GM23338 (cell line): ENCODE measurements at regions not wholly inside any gene's neighbourhood (a gene's known extent, or its start where the extent isn't known, plus 50 kb on each side); places are given as distances from the start of the nearest gene placed in this dataset.

Experiments used
- ATAC-seq: fragments of 200-7000 bp; cut with Tn5 transposase; 3 replicates; pipeline ENCODE4 v1.9.1; 2020
- DNase-seq: peaks from one replicate; pipeline ENCODE4 v3.0.0-alpha.2; 2015; ENCODE audit warnings: low spot score
- H2AFZ ChIP-seq: fragments of 200-600 bp; sonication (generic); 2 replicates; pipeline ENCODE4 v1.8.0; 2016; ENCODE audit warnings: antibody characterized with exemption, mild to moderate bottlenecking, moderate library complexity
- H3F3A ChIP-seq: fragments of 200-600 bp; sonication (generic); replicated peaks from 2 replicates; pipeline ENCODE4 v1.8.0; 2017; ENCODE audit warnings: antibody characterized with exemption, mixed run types, low read depth
- H3K27ac ChIP-seq: fragments of 200-600 bp; sonication (generic); 2 replicates; pipeline ENCODE4 v1.6.1; 2016; ENCODE audit warnings: low read depth
- H3K27me3 ChIP-seq: fragments of 200-600 bp; sonication (generic); 2 replicates; pipeline ENCODE4 v1.8.0; 2016; ENCODE audit warnings: mild to moderate bottlenecking, mixed run types, moderate library complexity; ENCODE audit not compliant: insufficient read depth
- H3K36me3 ChIP-seq: fragments of 200-600 bp; sonication (generic); 2 replicates; pipeline ENCODE4 v1.8.0; 2016; ENCODE audit warnings: mild to moderate bottlenecking; ENCODE audit not compliant: insufficient read depth
- H3K4me1 ChIP-seq: fragments of 200-600 bp; sonication (generic); 2 replicates; pipeline ENCODE4 v1.8.0; 2016; ENCODE audit warnings: mild to moderate bottlenecking, moderate library complexity; ENCODE audit not compliant: insufficient read depth
- H3K4me2 ChIP-seq: fragments of 200-600 bp; sonication (generic); 2 replicates; pipeline ENCODE4 v1.7.1; 2017; ENCODE audit warnings: mixed run types
- H3K4me3 ChIP-seq: fragments of 200-600 bp; sonication (generic); 2 replicates; pipeline ENCODE4 v1.6.1; 2016; ENCODE audit warnings: mixed run types
- H3K79me2 ChIP-seq: fragments of 200-600 bp; sonication (generic); replicated peaks from 2 replicates; pipeline ENCODE4 v1.8.0; 2017; ENCODE audit warnings: mild to moderate bottlenecking; ENCODE audit not compliant: insufficient read depth
- H3K9me2 ChIP-seq: fragments of 200-600 bp; sonication (generic); 2 replicates; pipeline ENCODE4 v1.8.0; 2017; ENCODE audit not compliant: insufficient read depth
- H4K20me1 ChIP-seq: fragments of 200-600 bp; sonication (generic); replicated peaks from 2 replicates; pipeline ENCODE4 v1.8.0; 2017; ENCODE audit warnings: mild to moderate bottlenecking; ENCODE audit not compliant: insufficient read depth
- H3K27ac Mint-ChIP-seq: 2 replicates; pipeline ENCODE4 v1.8.0; 2020; ENCODE audit warnings: inconsistent platforms, mild to moderate bottlenecking, moderate library complexity, mixed read lengths
- H3K27me3 Mint-ChIP-seq: 3 replicates; pipeline ENCODE4 v1.8.0; 2022; ENCODE audit warnings: low read depth, mild to moderate bottlenecking, moderate library complexity, mixed read lengths, inconsistent platforms; ENCODE audit not compliant: insufficient read depth, poor library complexity
- H3K36me3 Mint-ChIP-seq: 3 replicates; pipeline ENCODE4 v1.8.0; 2021; ENCODE audit warnings: low read depth, mild to moderate bottlenecking, inconsistent platforms, moderate library complexity, mixed read lengths
- H3K4me1 Mint-ChIP-seq: 3 replicates; pipeline ENCODE4 v1.8.0; 2020; ENCODE audit warnings: mild to moderate bottlenecking, inconsistent platforms, mixed read lengths
- H3K4me3 Mint-ChIP-seq: 3 replicates; pipeline ENCODE4 v1.8.0; 2021; ENCODE audit warnings: moderate library complexity, mild to moderate bottlenecking, inconsistent platforms, mixed read lengths
- H3K9me3 Mint-ChIP-seq: 3 replicates; pipeline ENCODE4 v1.8.0; 2020; ENCODE audit warnings: moderate library complexity, mild to moderate bottlenecking, inconsistent platforms, mixed read lengths
- CREB1 ChIP-seq: fragments of 250-450 bp; sonication (Bioruptor Pico); IDR thresholded peaks from 2 replicates; pipeline ENCODE4 v1.5.0; 2020; ENCODE audit warnings: low read depth, mild to moderate bottlenecking, moderate library complexity
- EZH2 ChIP-seq: fragments of 200-600 bp; sonication (generic); IDR thresholded peaks from one replicate; pipeline ENCODE4 v1.8.0; 2017; ENCODE audit warnings: antibody characterized with exemption, mild to moderate bottlenecking, low read depth; ENCODE audit not compliant: unreplicated experiment
- EZH2phosphoT487 ChIP-seq: fragments of 200-600 bp; sonication (generic); IDR thresholded peaks from one replicate; pipeline ENCODE4 v1.8.1; 2018; ENCODE audit warnings: antibody characterized with exemption; ENCODE audit not compliant: unreplicated experiment
- JUNB ChIP-seq: IDR thresholded peaks from one replicate; pipeline ENCODE4 v1.6.1; 2016; ENCODE audit warnings: antibody characterized with exemption; ENCODE audit not compliant: unreplicated experiment
- NANOG ChIP-seq: IDR thresholded peaks from 2 replicates; pipeline ENCODE4 v1.6.1; 2016; ENCODE audit warnings: antibody characterized with exemption, borderline replicate concordance
- POLR2AphosphoS5 ChIP-seq: IDR thresholded peaks from 2 replicates; pipeline ENCODE4 v1.6.1; 2016; ENCODE audit warnings: antibody characterized with exemption, low read depth
- STAT1 ChIP-seq: IDR thresholded peaks from one replicate; pipeline ENCODE4 v1.6.1; 2016; ENCODE audit warnings: antibody characterized with exemption; ENCODE audit not compliant: unreplicated experiment
- ZNF114 ChIP-seq: fragments of 250-450 bp; sonication (Bioruptor Pico); IDR thresholded peaks from 2 replicates; pipeline ENCODE4 v1.5.0; 2020; ENCODE audit warnings: mild to moderate bottlenecking, moderate library complexity
- ZNF331 ChIP-seq: fragments of 250-450 bp; sonication (Bioruptor Pico); IDR thresholded peaks from 2 replicates; pipeline ENCODE4 v1.5.0; 2020; ENCODE audit warnings: low read depth, mild to moderate bottlenecking, moderate library complexity
- ZNF462 ChIP-seq: fragments of 250-450 bp; sonication (Bioruptor Pico); IDR thresholded peaks from 2 replicates; pipeline ENCODE4 v1.5.0; 2020; ENCODE audit warnings: mild to moderate bottlenecking, moderate library complexity
- TF ChIP-seq, protein P1 (sequence below), 2 experiments: fragments of 200-600 bp in 1 of 2; sonication (generic) in 1 of 2; conservative IDR thresholded peaks; 2 replicates each; pipeline versions ENCODE4 v1.5.1 to v1.6.1; 2016 to 2017; ENCODE audit warnings: antibody characterized with exemption in 2 of 2, low read depth in 2 of 2, mild to moderate bottlenecking in 2 of 2, moderate library complexity in 1 of 2
- TF ChIP-seq, protein P2 (sequence below): IDR thresholded peaks from 2 replicates; pipeline ENCODE4 v1.6.1; 2016; ENCODE audit warnings: antibody characterized with exemption
- TF ChIP-seq, protein P3 (sequence below): IDR thresholded peaks from one replicate; pipeline ENCODE4 v1.6.1; 2018; ENCODE audit warnings: antibody characterized with exemption; ENCODE audit not compliant: unreplicated experiment

DNA sequence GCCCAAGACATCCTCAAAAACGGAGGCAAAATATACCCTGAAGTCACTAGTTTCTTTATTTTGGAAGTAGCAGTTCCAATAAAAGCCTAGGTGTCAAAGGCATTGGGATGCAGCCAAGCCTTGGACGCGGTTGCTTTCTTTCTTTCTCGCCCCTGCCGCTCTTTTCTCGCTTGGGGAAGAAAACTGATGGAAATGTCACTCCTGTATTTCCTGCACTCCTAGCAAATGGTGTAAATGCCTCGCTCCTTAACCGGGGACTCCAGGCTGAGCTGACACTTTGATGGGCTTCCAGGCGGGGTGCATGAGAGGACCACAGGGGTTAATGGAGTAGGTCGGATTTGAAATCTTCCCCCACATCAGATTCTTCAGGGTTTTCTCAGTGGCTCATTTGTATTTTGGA, 114.1 kb downstream of the FOXL1 start:
- no peaks in the 10 kb centered on the region for H3K79me2 ChIP-seq
- no peak overlapping the region for H3K4me2 ChIP-seq
- ATAC-seq (no peak), DNase-seq (no peak)
- H3K27me3 Mint-ChIP-seq, result peaks cover 6% of the 10 kb centered on the region
- no peak for TF ChIP-seq ZNF462 (CRISPR knock-in tag)
- TF ChIP-seq, protein P1, sequence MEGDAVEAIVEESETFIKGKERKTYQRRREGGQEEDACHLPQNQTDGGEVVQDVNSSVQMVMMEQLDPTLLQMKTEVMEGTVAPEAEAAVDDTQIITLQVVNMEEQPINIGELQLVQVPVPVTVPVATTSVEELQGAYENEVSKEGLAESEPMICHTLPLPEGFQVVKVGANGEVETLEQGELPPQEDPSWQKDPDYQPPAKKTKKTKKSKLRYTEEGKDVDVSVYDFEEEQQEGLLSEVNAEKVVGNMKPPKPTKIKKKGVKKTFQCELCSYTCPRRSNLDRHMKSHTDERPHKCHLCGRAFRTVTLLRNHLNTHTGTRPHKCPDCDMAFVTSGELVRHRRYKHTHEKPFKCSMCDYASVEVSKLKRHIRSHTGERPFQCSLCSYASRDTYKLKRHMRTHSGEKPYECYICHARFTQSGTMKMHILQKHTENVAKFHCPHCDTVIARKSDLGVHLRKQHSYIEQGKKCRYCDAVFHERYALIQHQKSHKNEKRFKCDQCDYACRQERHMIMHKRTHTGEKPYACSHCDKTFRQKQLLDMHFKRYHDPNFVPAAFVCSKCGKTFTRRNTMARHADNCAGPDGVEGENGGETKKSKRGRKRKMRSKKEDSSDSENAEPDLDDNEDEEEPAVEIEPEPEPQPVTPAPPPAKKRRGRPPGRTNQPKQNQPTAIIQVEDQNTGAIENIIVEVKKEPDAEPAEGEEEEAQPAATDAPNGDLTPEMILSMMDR (conservative IDR thresholded peaks at IDR 0.05; ENCODE audit: low read depth in 2 of 2), result no peak
- no peak for TF ChIP-seq JUNB
- TF ChIP-seq ZNF331 (CRISPR knock-in tag), result no peak
- no peak for TF ChIP-seq EZH2
- TF ChIP-seq ZNF114 (CRISPR knock-in tag), result no peak
- TF ChIP-seq CREB1 (CRISPR knock-in tag), result no peak
- TF ChIP-seq NANOG, result no peak
- TF ChIP-seq POLR2AphosphoS5, result no peak
- TF ChIP-seq EZH2phosphoT487, result no peak
- TF ChIP-seq, protein P2, sequence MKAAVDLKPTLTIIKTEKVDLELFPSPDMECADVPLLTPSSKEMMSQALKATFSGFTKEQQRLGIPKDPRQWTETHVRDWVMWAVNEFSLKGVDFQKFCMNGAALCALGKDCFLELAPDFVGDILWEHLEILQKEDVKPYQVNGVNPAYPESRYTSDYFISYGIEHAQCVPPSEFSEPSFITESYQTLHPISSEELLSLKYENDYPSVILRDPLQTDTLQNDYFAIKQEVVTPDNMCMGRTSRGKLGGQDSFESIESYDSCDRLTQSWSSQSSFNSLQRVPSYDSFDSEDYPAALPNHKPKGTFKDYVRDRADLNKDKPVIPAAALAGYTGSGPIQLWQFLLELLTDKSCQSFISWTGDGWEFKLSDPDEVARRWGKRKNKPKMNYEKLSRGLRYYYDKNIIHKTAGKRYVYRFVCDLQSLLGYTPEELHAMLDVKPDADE, result no peak
- no peak for TF ChIP-seq STAT1
- TF ChIP-seq, protein P3, sequence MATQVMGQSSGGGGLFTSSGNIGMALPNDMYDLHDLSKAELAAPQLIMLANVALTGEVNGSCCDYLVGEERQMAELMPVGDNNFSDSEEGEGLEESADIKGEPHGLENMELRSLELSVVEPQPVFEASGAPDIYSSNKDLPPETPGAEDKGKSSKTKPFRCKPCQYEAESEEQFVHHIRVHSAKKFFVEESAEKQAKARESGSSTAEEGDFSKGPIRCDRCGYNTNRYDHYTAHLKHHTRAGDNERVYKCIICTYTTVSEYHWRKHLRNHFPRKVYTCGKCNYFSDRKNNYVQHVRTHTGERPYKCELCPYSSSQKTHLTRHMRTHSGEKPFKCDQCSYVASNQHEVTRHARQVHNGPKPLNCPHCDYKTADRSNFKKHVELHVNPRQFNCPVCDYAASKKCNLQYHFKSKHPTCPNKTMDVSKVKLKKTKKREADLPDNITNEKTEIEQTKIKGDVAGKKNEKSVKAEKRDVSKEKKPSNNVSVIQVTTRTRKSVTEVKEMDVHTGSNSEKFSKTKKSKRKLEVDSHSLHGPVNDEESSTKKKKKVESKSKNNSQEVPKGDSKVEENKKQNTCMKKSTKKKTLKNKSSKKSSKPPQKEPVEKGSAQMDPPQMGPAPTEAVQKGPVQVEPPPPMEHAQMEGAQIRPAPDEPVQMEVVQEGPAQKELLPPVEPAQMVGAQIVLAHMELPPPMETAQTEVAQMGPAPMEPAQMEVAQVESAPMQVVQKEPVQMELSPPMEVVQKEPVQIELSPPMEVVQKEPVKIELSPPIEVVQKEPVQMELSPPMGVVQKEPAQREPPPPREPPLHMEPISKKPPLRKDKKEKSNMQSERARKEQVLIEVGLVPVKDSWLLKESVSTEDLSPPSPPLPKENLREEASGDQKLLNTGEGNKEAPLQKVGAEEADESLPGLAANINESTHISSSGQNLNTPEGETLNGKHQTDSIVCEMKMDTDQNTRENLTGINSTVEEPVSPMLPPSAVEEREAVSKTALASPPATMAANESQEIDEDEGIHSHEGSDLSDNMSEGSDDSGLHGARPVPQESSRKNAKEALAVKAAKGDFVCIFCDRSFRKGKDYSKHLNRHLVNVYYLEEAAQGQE, result no peak
- H2AFZ ChIP-seq, result no peak overlapping the region
- H3K27ac ChIP-seq, result no peak overlapping the region
- H3K9me3 Mint-ChIP-seq, result peaks cover 9% of the 10 kb centered on the region; the same call in 2 of the 3 replicates
- H3K4me1 Mint-ChIP-seq, result peaks cover 9% of the 10 kb centered on the region
- no peak overlapping the region for H3K4me3 Mint-ChIP-seq
- H3K4me3 ChIP-seq, result no peak overlapping the region
- no peaks in the 10 kb centered on the region for H3K9me2 ChIP-seq
- no peaks in the 10 kb centered on the region for H3F3A ChIP-seq
- peaks cover 7% of the 10 kb centered on the region; the same call in 1 of the 2 replicates for H3K4me1 ChIP-seq
- no peaks in the 10 kb centered on the region for H3K27me3 ChIP-seq
- H3K36me3 Mint-ChIP-seq, result no peaks in the 10 kb centered on the region
- no peaks in the 10 kb centered on the region for H4K20me1 ChIP-seq
- H3K36me3 ChIP-seq, result no peaks in the 10 kb centered on the region; the same call in 1 of the 2 replicates
- H3K27ac Mint-ChIP-seq, result no peak overlapping the region
